GM19238 (cell line): ENCODE measurements at regions not wholly inside any gene's neighbourhood (a gene's known extent, or its start where the extent isn't known, plus 50 kb on each side); places are given as distances from the start of the nearest gene placed in this dataset.
"Not testable (repeated sequence)": the region's sequence is repeated elsewhere in the genome, so short reads cannot be mapped to it uniquely, and the experiment has no call there.

Source experiments
- DNase-seq: peaks from one replicate; pipeline ENCODE4 v3.0.0; 2011; ENCODE audit warnings: low spot score; ENCODE audit not compliant: insufficient read length

DNA sequence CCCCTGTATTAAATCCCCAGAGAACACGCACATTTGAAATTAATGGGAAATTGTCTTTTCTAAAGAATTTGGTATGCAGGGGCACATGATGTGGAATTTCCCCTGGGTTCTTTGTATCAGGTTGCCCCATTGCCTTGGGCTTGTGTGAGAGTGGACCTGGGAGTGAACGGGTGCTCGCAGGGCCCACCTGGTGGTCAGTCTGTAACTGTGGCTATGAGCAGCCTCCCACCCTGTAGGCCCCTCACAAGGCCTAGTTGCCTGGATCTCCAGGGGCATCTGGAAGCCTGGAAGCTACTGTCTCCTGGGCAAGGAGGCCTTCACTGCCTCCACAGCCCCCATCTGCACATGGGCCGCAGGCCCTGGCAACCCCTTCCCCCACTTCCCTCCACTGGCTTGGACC, 96.7 kb downstream of the SLC25A47 start:
- DNase-seq, result no peak

DNA sequence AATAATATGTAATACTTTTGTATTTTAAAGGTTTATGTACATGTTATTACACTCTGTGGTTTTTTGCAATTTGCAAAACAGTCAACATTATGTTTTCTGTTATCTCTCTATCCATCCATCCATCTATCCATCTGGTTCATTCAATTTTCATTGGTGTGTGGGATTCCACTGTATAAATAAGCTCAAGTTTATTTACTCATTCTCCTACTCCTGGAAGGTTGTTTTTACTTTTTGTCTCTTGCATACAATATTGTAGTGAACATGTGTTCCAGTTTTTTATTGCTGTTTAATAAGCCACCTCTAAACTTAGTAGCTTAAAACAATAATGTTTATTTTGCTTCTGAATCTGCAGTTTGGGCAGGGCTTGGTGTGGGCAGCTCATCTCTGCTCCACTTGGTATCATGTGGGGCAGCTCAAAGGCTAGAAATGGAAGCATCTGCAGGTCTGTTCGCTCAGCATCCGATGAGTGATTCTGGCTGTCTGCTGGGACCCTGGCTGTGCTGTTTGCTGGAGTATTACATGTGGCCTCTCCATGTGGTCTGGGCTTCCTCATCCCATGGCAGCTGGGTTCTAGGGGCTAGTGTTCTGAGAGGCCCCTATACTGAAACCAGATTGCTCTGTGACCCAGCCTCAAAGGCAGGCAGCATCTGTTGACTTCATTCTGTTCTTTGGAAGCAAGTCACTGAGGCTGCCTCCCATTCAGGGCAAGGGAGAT, 98.8 kb downstream of the SLC25A47 start:
- DNase-seq, result no peak

DNA sequence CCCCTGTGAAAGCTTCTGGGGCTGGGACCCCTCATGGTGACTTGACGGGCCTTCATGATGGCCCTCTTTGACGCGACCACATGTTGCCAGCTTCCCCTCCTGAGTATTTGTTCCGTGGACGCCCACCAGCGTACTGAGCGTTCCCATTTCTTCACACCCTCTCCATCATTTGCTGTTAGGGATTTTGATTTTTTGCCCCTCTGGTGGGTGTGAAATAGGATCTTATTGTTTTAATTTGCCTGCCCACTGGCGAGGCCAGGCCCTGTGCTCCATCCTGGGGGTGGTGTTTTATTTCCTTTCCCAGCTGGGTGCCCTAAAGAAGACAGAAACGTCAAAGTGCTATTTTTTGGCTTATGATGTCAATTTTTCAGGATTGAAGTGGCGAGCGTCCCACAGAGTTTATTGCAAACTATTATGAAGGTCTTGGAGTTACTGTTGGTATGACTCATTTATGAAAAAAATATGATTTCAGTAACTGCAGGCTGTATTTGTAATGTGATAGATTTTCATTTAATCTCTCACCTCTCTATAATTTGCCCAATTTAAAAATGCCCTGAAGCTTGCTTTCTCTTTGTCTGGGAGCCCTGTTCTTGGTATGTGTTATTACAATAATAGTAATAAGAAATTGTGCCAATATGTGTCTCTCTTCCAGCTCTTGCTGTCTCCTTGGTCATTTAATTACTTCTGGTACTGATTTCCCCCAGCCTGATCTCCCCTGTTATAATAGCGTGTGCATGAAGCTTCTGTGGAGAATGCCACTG, 99.6 kb downstream of the SLC25A47 start:
- DNase-seq, result no peak

DNA sequence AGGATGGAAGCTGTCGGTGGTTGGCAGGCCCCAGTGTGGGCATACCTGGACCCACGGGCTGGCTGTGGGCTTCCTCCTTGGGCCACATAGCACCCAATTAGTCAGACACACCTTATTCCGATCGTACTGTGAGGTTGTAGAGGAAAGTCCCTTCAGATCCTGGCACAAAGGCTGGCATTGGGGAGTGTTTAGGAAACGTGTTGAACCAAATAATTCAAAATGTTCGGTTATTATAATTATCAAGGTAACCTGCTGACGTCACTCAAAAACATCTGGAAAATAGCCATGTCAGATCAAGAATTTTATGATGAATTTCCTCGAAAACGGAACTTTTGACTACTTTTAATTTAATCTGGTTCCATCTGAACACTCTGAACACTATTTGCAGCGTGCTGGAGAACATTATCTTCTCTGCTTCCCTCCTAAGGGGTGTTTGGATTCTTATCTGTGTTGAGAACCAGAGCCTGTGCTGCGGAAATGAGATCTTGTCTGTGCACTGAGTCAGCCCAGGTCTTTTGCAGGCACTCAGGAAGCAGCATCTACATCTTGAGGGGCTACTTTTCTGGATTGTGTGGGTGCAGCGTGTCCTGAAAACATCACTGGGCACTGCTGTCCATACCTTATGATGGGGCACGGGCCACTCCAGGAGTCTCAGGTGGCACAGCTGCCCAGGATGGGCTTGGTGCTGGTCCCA, 100.3 kb downstream of the SLC25A47 start:
- no peak for DNase-seq

DNA sequence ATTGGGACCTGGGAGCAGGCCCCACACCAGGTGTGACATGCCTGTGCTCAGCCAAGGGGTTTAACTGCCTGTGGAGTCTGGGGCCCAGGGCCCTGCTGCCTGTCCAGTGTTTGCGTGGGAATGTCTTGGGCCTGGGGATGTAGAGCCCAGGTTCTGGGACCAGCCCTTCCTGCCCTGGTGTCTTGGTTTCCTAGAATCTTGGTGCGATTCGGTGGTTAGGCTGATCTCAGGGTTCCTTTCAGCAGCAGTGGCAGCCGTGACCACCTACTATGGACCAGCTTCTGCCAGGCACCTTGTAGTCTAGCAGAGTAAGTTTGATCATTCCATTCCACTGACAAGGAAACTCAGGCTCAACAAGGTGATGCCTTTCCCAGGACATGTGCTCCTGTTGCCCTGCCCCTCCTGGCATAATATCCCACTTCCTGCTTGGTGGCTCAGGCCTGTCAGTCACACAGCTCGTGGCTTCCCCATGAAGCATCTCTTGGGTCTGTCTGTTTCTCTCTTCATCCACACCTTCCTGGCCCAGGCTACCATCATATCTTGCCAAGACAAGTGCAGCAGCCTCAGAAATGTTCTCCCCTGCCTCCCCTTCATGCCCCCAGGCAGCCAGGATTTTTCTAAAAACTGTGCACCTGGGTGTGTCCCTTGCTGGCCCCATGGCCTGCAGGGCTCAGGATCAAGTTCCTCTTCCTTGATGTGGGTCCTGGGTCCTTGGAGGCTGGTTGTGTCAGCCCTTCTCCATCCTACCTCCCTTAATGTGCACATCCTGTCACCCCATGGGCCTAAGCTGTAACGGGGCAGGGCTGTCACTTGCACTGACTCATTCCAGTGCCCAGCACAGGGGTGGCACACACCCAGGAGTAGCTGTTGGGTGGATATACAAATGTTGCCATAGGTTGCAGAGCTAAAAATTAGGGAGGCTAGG, 101.6 kb downstream of the SLC25A47 start:
- no peak for DNase-seq

DNA sequence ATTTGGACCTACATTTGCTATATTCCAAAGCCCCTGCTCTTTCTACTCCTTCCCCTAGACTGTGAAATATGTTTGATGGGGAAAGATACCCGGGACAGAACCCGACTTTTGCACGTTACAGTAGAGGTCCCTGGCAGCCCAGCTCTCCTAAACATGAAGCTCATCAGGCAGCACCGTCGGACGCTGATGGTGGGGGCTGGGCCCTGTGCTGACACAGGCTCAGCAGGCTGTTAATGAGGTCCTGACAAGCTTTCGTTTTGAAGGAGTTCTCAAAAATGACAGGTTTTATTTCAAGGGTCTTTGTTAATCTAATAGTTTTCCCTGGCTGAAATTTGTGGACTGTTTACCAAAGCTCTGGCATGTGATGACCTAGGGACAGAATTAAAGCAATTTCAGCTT, 102.3 kb downstream of the SLC25A47 start:
- no peak for DNase-seq

DNA sequence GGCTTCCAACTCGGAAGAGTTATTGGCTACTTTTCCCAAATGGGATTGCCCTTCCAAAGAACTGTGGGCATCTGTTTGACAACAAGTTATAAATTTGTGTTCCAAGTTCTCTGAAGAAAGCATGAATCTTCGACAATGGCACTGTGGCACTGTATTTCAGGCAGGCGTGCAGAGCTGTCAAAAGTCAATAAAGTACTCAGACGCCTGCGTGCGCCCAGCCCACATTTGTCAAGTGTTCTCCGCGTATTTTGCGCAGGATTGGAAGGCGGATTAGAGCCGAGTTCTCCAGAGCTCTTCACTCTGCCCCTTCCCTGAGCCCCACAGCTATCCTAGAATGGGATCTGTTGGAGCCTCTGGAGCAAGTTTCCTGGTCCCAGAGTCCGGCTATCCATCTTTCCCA, 103.2 kb downstream of the SLC25A47 start:
- DNase-seq, result no peak

DNA sequence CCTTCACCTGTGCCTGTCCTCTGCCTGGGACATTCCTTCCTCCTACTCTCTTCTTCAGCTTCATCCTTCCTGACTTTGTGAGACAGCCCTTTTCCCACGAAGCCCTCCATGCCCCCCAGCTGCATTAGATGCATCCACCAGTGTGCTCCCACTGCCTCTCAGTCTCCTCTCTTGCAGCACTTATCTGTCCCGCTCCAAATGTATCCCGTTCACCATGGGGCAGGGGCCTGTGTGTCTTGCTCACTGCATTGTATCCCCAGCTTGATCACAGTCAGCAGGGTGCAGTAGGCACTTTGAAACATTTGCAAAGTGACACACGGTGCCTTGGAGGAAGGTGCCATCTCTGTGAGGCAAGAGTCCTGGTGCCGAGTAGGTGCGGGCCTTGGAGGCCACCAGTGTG, 104.0 kb downstream of the SLC25A47 start:
- DNase-seq, result no peak

DNA sequence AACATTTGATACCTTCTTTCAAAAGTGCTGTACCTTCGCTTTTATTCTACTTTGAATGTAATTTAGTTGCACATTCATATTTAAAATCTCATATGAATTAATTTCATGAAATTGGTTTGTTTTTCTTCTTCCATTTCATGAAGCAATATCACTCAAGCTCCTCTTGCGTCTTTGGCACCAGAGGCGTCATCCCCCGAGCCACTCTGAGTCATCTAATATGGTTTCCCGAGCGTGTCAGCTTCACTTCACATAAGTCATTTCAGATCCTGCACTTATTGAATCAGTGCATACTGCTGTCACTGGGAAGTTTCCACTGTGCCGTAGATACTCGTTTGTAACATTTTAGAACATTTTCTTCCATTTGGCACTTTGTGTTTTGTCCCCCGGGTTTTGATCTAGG, 105.6 kb downstream of the SLC25A47 start:
- no peak for DNase-seq

DNA sequence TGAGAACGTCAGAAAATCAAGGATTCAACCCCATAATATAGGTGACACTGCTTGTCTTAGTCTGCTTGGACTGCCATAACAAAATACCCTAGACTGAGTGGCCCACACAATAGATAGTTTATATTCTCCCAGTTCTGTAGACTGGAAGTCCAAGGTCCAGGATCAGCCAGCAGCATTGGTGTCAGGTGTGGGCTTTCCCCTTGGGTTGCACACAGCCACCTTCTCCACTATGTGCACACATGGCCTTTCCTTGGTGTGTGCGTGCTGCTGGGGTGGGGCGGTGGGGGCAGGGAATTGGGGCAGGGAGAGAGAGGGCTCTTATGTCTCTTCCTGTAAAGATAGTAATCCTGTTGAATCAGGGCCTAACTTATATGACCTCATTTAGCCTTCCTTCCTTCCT, 106.4 kb downstream of the SLC25A47 start:
- DNase-seq, result no peak

DNA sequence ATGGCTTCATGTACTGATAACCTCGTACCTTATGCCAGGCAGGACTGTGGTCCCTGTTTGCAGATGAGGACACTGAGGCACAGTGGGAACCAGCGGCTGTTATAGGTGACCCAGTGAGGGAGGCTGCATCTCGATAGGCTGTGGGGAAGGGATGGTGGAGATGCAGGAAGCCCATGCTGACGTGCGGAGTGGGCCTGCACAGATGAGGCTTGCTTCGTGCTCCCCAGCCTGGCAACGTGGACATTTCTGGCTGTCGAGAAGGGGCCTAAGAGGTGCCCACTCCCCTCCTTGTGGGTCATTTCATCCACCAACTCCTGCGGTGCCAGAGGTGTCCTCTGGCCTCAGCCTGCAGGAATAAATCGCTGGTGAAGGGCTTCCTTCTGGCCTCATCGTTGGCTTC, 107.4 kb downstream of the SLC25A47 start:
- no peak for DNase-seq

DNA sequence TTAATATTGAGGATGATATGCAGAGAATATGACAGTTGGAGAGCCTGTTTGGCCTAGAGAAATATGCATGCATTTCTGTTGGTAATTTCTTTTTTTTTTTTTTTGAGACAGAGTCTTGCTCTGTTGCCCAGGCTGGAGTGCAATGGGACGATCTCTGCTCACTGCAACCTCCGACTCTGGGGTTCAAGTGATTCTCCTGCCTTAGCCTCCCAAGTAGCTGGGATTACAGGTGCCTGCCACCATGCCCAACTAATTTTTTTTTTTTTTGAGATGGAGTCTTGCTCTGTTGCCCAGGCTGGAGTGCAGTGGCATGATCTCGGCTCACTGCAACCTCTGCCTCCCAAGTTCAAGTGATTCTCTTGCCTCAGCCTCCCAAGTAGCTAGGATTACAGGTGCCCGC, 108.3 kb downstream of the SLC25A47 start:
- DNase-seq, result not testable (repeated sequence)

DNA sequence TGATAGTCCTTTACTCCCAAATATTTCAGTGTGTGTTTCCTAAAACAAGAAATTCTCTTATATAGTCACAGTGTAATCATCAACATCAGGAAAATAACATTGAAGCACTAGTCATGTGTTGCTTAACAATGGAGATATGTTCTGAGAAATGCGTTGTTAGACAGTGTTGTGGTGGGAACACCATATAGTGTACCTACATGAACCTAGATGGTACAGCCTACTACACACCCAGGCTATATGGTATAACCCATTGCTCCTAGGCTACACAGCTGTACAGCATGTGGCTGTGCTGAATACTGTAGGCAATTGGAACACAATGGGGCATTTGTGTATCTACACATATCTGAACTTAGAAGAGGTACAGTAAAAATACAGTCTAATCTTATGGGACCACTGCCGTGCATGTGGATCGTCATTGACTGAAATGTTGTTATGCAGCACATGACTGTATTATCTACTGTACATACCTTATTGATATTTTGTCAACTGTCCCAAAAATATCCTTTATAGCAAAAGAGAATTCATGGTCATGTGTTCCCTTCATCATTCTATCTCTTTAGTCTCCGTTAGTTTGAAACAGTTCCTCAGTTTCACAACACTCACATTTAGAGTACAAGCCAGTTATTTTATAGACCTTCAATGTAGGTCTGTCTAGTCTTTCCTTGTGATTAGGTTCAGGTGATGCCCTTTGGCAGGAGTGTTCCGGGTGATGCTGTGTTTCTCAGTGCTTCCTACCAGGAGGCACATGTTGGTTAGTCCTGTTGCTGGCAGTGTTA, 109.7 kb downstream of the SLC25A47 start:
- no peak for DNase-seq

DNA sequence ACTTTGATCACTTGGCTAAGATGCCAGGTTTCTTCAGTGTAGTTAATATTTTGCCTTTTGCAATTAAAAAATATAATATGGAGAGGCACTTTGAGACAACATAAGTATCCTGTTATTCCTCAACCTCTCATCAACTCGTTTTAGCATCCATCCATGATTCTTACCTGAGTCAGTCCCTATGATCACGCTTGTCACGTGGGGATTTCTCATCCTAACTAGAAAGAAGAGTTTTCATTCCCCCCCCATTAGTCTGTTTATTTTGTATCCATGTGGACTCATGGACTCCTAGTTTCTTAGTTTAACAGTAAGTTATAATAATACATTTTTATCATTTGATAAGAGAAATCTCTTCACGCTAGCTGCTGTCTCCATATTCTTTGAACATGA, 110.3 kb downstream of the SLC25A47 start:
- no peak for DNase-seq

DNA sequence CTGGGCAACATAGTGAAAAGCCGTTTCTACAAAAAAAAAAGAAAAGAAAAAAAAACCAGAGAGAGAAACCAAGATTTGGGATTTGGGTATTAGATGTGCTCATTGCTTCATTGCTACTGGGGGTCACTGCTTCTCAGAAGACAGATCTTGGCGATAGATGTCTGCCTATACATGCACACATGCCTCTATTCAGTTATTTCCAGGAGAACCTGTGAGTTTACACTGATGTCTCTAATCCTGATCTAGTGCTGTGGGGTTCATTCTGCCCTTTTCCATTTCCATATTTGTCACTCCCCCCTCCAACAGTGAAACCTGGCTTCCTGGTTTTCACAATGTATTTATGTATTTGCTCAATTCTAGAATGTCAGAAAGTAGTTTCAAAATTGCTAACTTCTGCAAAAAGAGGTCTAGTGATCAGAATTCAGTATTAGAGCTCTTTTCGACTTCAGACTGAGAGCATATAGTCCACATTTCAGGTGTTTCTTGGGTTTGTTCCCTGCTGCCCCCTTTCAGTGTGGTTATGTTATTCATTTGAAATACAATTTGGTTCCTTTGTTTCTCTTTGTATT, 111.0 kb downstream of the SLC25A47 start:
- no peak for DNase-seq

DNA sequence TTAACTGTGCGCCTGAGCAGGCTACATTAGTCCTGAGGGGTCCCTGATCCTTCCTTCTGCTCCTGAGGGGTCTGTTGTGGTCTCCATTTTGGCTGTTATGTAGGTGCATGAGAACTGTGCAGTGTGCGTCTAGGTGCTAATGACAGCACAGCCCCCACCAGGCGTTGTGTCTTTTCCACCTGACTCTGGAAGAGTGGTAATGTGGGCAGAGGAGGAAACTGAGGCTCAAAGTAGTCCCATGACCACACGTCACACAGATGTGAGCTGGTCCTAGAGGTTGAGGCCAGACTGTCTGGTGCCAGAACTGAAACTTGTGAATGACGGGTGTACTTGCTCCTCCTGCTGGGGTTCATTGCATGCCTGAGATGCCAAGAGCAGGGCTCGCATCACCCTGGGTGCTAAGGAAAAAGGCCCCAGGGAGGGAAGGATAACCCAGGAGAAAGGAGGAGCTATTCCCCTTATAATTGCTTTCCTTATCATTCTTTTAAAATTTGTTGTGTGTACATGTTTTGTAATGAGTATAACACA, 111.8 kb downstream of the SLC25A47 start:
- DNase-seq, result no peak

DNA sequence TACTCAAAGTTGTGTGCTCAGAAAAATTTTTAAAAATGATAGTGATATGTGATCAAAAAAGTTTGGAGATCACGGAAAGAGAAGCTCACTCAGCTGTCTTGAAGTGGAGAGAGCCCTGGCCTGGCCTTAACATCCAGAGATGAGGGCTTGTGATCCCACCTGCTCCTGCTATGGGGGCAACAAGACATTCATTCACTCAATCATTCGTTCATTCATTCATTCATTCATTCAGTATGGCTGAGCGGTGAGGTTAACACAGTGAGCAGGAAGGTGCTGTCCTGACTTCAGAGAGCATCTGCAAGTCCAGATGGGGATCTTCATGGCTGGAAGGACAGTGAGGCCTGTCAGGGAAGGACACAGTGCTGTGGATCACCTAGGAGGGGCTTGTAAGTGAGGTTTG, 112.3 kb downstream of the SLC25A47 start:
- no peak for DNase-seq

DNA sequence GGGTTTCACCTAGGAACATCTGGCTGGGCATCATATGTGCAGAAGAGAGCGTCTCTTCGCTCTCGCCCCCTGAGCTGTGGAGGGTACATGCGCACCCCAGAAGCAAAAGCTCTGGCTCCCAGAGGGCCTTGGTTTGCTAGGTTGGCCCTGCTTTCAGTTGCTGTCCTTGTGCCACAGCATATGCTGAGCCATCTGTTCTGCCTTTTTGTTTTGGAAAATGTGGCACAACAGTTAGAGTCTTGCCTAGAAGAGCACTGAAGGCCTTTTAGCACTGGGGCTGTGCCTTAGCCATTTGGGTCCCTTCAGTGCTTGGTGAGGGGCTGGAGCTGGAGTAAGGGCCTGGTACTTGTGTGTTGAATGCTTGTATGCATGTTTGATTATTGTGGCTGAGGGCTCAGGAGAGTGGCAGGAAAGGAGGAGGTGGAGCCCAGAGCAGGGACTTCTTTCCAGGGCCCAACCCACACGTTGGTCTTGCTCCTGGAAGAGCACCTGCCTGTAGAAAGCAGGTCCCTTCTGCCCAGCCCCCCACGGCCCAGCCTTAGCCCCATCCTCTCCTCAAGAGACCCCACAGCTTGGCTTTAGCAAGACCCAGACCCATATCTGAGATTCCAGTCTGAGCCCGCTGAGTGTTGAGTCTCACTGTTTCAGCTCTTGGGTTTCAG, 113.7 kb downstream of the SLC25A47 start:
- no peak for DNase-seq

DNA sequence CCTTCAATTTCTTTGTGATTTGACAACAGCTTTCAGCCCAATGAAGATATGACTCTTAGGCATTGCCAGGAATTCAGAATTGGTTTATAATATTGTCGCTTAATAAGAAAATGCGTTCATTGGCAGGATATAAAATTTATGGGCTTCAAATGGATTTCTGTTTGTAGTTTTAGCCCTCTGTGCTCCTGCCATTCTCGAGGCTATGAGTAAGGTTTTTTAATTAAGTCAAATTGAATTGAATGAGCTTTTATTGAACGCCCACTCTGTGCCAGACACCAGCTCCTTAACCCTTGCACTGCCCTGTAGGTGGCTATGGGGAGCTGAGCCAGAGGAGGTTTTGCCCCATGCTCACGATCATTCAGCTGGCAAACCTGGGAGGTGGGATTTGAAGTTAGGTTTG, 115.1 kb downstream of the SLC25A47 start:
- no peak for DNase-seq
